Calu3 (cell line): ENCODE measurements at regions not wholly inside any gene's neighbourhood (a gene's known extent, or its start where the extent isn't known, plus 50 kb on each side); places are given as distances from the start of the nearest gene placed in this dataset.

Experiments used
- BruUV-seq: library from RNA; stranded (reverse); fragments of 400-500 nt; replicated peaks from 2 replicates; lab custom pipeline; 2021; lab: Mats Ljungman, UMichigan
- CTCF ChIA-PET: fragments of 300-600 bp; sonication (Branson Sonifier 250); formaldehyde crosslinking; loops from one replicate; lab custom pipeline; 2022; ENCODE audit warnings: antibody characterized with exemption; lab: Charles Lee
- DNase-seq: peaks from one replicate; pipeline ENCODE4 v3.0.0; 2022
- H3K27ac Mint-ChIP-seq: one replicate; pipeline ENCODE4 v1.8.0; 2022; ENCODE audit warnings: mixed read lengths; ENCODE audit not compliant: unreplicated experiment
- H3K27me3 Mint-ChIP-seq: one replicate; pipeline ENCODE4 v1.8.0; 2022; ENCODE audit warnings: mixed read lengths; ENCODE audit not compliant: unreplicated experiment
- H3K36me3 Mint-ChIP-seq: one replicate; pipeline ENCODE4 v1.8.0; 2022; ENCODE audit warnings: mild to moderate bottlenecking, moderate library complexity, mixed read lengths; ENCODE audit not compliant: insufficient read depth, unreplicated experiment
- H3K4me1 Mint-ChIP-seq: one replicate; pipeline ENCODE4 v1.8.0; 2022; ENCODE audit warnings: mild to moderate bottlenecking, low read depth, mixed read lengths; ENCODE audit not compliant: unreplicated experiment
- H3K4me3 Mint-ChIP-seq: one replicate; pipeline ENCODE4 v1.8.0; 2022; ENCODE audit warnings: mild to moderate bottlenecking, low read depth, moderate library complexity, mixed read lengths; ENCODE audit not compliant: unreplicated experiment
- H3K9me3 Mint-ChIP-seq: one replicate; pipeline ENCODE4 v1.8.0; 2022; ENCODE audit warnings: low read depth, mixed read lengths; ENCODE audit not compliant: unreplicated experiment
- intact Hi-C: fragments of 100-400 bp; cut with micrococcal nuclease; formaldehyde crosslinking; loops from one replicate; pipeline ENCODE4 v1.10.0; 2022; ENCODE audit not compliant: unreplicated experiment
- TF ChIP-seq, protein P1 (sequence below): fragments of 200-600 bp; IDR thresholded peaks from one replicate; pipeline ENCODE4 v1.8.0; 2022; ENCODE audit warnings: antibody characterized with exemption; ENCODE audit not compliant: unreplicated experiment

DNA sequence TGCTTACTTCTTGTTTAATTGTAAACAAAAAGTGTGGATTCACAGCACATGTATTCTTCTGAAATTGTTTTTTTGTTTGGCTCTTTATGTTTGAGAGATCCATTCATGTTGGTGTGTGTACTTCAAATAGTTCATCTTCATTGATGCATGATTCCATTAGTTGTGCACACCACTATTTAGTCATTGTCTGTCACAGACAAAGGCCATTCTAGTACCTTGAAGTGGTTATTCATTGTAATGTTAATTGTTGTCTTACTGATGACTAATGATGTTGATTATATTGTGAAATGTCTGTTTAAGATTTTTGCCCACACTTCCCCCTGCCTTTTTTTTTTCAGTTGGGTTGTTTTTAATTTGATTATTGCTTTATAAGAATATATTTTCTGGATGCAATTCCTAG lies 391.3 kb downstream of the DIRAS2 start:
- H3K27me3 Mint-ChIP-seq: no peaks in the 10 kb centered on the region
- DNase-seq: no peak
- BruUV-seq: no TSS peak
- H3K4me3 Mint-ChIP-seq: no peak overlapping the region
- no peak overlapping the region for H3K27ac Mint-ChIP-seq
- no peaks in the 10 kb centered on the region for H3K4me1 Mint-ChIP-seq
- CTCF ChIA-PET: no interaction called here
- TF ChIP-seq, protein P1, sequence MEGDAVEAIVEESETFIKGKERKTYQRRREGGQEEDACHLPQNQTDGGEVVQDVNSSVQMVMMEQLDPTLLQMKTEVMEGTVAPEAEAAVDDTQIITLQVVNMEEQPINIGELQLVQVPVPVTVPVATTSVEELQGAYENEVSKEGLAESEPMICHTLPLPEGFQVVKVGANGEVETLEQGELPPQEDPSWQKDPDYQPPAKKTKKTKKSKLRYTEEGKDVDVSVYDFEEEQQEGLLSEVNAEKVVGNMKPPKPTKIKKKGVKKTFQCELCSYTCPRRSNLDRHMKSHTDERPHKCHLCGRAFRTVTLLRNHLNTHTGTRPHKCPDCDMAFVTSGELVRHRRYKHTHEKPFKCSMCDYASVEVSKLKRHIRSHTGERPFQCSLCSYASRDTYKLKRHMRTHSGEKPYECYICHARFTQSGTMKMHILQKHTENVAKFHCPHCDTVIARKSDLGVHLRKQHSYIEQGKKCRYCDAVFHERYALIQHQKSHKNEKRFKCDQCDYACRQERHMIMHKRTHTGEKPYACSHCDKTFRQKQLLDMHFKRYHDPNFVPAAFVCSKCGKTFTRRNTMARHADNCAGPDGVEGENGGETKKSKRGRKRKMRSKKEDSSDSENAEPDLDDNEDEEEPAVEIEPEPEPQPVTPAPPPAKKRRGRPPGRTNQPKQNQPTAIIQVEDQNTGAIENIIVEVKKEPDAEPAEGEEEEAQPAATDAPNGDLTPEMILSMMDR: no peak
- intact Hi-C loops: no loop called here
- no peaks in the 10 kb centered on the region for H3K36me3 Mint-ChIP-seq
- peaks cover 2% of the 10 kb centered on the region for H3K9me3 Mint-ChIP-seq

DNA sequence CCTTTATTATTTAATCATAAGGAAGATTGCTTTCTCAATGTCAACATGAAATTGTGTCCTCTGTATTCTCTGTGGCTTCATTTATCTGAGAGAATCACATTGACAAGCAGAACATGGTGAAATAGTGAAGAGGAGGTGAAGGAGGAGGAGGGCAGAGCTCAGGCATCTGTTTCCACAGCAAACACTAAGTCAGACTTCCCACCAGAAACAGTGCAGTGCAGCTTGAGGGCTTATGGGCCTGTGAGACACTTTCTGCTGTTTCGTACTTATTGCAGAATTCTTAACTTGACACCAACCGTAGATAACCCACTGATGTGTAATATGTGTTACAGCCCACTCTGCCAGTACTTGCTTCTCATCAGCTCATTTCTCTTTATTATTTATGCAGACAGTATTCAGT lies 386.3 kb downstream of the DIRAS2 start:
- peaks cover 5% of the 10 kb centered on the region for H3K9me3 Mint-ChIP-seq
- no peak overlapping the region for H3K4me3 Mint-ChIP-seq
- no TSS peak for BruUV-seq
- no peaks in the 10 kb centered on the region for H3K27me3 Mint-ChIP-seq
- H3K27ac Mint-ChIP-seq: no peak overlapping the region
- TF ChIP-seq, protein P1: no peak
- CTCF ChIA-PET: no interaction called here
- H3K4me1 Mint-ChIP-seq: no peaks in the 10 kb centered on the region
- no peaks in the 10 kb centered on the region for H3K36me3 Mint-ChIP-seq
- no peak for DNase-seq
- intact Hi-C loops: no loop called here

DNA sequence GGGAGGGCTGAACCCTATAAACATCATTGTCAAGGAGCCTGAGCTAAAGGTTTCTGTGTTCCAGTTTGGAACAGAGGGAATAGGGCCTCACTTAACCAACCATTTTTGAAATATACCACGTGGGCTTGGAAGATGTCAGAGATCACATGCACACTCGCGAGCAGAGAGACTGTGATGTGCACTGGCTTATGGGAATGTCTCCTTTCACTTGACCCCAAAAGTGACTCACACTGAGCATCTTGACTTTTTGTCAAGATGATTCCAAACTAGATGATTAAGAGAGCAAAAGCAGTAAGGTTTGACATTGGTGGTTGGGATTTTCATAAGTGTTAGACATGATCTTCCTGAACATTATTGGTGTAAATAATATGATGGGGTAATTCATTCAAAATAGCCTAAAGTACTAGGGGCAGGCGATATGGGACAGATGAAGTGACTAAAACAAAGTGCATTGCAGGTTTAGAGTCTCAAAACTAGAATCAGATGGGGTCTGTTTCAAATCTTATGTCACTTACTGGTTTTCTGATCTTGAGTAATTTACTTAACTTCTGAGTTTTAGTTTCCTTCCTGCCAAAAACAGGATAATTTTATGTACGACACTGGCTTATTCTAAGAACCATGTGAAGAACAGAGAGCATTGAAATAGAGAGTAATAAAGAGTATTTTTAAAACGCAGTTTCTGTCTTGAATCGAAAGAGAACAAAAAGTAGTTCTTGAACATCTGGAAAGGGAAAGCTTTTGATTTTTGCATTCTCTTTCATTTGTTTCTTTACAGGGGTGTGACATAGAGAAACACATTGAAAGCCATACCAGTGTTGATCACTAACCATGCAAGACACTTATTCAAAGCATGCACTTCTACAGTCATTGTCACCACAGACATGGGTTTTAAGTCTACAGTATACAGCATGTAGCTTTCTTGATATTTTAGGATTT lies 383.0 kb downstream of the DIRAS2 start:
- intact Hi-C loops: no loop called here
- DNase-seq: no peak
- TF ChIP-seq, protein P1: no peak
- Mint-ChIP-seq H3K4me1 (no peaks in the 10 kb centered on the region), H3K27ac (no peak overlapping the region), H3K27me3 (no peaks in the 10 kb centered on the region), H3K4me3 (no peak overlapping the region), H3K36me3 (no peaks in the 10 kb centered on the region), H3K9me3 (peaks cover 3% of the 10 kb centered on the region)
- no TSS peak for BruUV-seq
- CTCF ChIA-PET: no interaction called here

DNA sequence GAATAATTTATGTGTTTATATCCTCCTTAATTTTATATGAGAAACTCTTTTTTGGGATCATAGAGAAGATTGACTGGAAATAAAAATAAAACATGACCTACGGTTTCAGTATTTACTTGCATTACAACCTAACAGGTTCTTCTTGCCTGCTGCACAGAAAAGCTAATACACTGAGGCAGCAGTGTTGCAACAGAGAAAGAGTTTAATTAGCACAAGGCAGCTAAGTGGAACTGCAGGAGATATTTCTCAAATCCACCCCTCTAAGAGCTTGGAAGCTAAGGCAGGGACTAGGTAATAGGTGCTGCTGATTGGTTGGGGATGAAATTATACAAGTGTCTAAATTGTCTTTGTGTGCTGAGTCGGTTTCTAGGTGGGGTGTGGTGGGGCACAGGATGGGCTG lies 380.9 kb downstream of the DIRAS2 start:
- Mint-ChIP-seq H3K36me3 (no peaks in the 10 kb centered on the region), H3K27me3 (no peaks in the 10 kb centered on the region), H3K27ac (no peak overlapping the region), H3K4me1 (no peaks in the 10 kb centered on the region), H3K9me3 (peaks cover 3% of the 10 kb centered on the region), H3K4me3 (no peak overlapping the region)
- DNase-seq: no peak
- intact Hi-C loops: no loop called here
- CTCF ChIA-PET: no interaction called here
- TF ChIP-seq, protein P1: no peak
- BruUV-seq: no TSS peak
